PC-9 (cell line): ENCODE measurements at regions not wholly inside any gene's neighbourhood (a gene's known extent, or its start where the extent isn't known, plus 50 kb on each side); places are given as distances from the start of the nearest gene placed in this dataset.

ENCODE experiments used
- CTCF ChIP-seq: fragments of 200-600 bp; sonication (generic); conservative IDR thresholded peaks from 2 replicates; pipeline ENCODE4 v1.6.1; 2017; ENCODE audit warnings: mixed run types, antibody characterized with exemption, mild to moderate bottlenecking, moderate library complexity
- EZH2 ChIP-seq: fragments of 200-600 bp; sonication (generic); IDR thresholded peaks from 2 replicates; pipeline ENCODE4 v1.8.0; 2017; ENCODE audit warnings: antibody characterized with exemption, low read depth

- TF ChIP-seq CTCF (no peak), EZH2 (no peak)
Observed at GRCh38 chr22:27080863-27081262, 423.5 kb downstream of the MIAT start.
